HEK293T (cell line): ENCODE measurements at regions not wholly inside any gene's neighbourhood (a gene's known extent, or its start where the extent isn't known, plus 50 kb on each side); places are given as distances from the start of the nearest gene placed in this dataset.

ENCODE experiments used
- ARNT ChIP-seq: fragments of 450-650 bp; IDR thresholded peaks from 2 replicates; pipeline ENCODE4 v1.6.1; 2017; ENCODE audit warnings: mild to moderate bottlenecking
- BHLHE40 ChIP-seq: fragments of 450-650 bp; IDR thresholded peaks from 2 replicates; pipeline ENCODE4 v1.6.1; 2016; ENCODE audit warnings: mild to moderate bottlenecking, moderate library complexity, borderline replicate concordance
- CTBP1 ChIP-seq: fragments of 450-650 bp; IDR thresholded peaks from 2 replicates; pipeline ENCODE4 v1.6.1; 2016; ENCODE audit warnings: borderline replicate concordance
- ELF4 ChIP-seq: fragments of 450-650 bp; IDR thresholded peaks from 2 replicates; pipeline ENCODE4 v1.6.1; 2017; ENCODE audit warnings: antibody characterized with exemption
- FOXA1 ChIP-seq: fragments of 450-650 bp; IDR thresholded peaks from 2 replicates; pipeline ENCODE4 v1.6.1; 2016; ENCODE audit warnings: mild to moderate bottlenecking
- FOXK2 ChIP-seq: fragments of 450-650 bp; IDR thresholded peaks from 2 replicates; pipeline ENCODE4 v1.6.1; 2016; ENCODE audit warnings: mild to moderate bottlenecking
- FOXM1 ChIP-seq: fragments of 450-650 bp; IDR thresholded peaks from 2 replicates; pipeline ENCODE4 v1.6.1; 2017; ENCODE audit warnings: mild to moderate bottlenecking, borderline replicate concordance
- HDGF ChIP-seq: fragments of 450-650 bp; IDR thresholded peaks from 2 replicates; pipeline ENCODE4 v1.6.1; 2017; ENCODE audit warnings: antibody characterized with exemption, borderline replicate concordance
- L3MBTL2 ChIP-seq: fragments of 450-650 bp; conservative IDR thresholded peaks from 2 replicates; pipeline ENCODE4 v1.6.1; 2016; ENCODE audit warnings: mild to moderate bottlenecking
- LEF1 ChIP-seq: fragments of 450-650 bp; IDR thresholded peaks from 2 replicates; pipeline ENCODE4 v1.6.1; 2017; ENCODE audit warnings: mild to moderate bottlenecking, borderline replicate concordance
- NFRKB ChIP-seq: fragments of 450-650 bp; IDR thresholded peaks from 2 replicates; pipeline ENCODE4 v1.6.1; 2016; ENCODE audit warnings: mild to moderate bottlenecking, moderate library complexity
- SP1 ChIP-seq: fragments of 450-650 bp; IDR thresholded peaks from 2 replicates; pipeline ENCODE4 v1.6.1; 2017
- TARDBP ChIP-seq: fragments of 450-650 bp; IDR thresholded peaks from 2 replicates; pipeline ENCODE4 v1.6.1; 2016

- TF ChIP-seq NFRKB (no peak), HDGF (no peak), L3MBTL2 (no peak), SP1 (no peak), LEF1 (no peak), FOXM1 (no peak), TARDBP (no peak), FOXA1 (no peak), BHLHE40 (no peak), ELF4 (no peak), CTBP1 (no peak), ARNT (no peak), FOXK2 (no peak)
Observed at GRCh38 chrX:15142084-15142715, 127.7 kb downstream of the ASB9 start.
